Loucy (cell line): ENCODE measurements at regions not wholly inside any gene's neighbourhood (a gene's known extent, or its start where the extent isn't known, plus 50 kb on each side); places are given as distances from the start of the nearest gene placed in this dataset.

Source experiments
- EZH2phosphoT487 ChIP-seq: fragments of 200-600 bp; IDR thresholded peaks from 2 replicates; pipeline ENCODE4 v1.6.1; 2018; ENCODE audit warnings: antibody characterized with exemption, mild to moderate bottlenecking, moderate library complexity, borderline replicate concordance
- TF ChIP-seq, protein P1 (sequence below): fragments of 200-600 bp; sonication (generic); conservative IDR thresholded peaks from 2 replicates; pipeline ENCODE4 v1.5.1; 2014; ENCODE audit warnings: mild to moderate bottlenecking, antibody characterized with exemption, low read length

DNA sequence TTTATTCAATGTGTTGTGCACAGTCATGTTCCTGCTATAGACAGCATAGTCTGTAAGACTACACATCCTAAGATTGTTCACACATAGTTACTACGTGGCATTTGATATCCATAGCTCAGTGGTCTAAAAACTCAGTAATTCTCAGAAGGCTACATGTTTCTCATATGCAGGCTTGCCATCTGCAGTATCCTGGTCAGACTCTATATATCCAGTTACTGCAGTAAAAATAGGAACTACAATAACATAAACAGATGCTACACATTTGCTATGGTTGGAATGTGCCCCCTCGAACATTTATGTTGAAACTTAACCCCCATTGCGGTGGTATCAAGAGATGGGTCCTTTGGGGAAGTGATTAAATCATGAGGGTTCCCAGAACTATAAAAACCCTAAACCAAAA, 1377.8 kb upstream of the LRRTM3 start:
- TF ChIP-seq, protein P1, sequence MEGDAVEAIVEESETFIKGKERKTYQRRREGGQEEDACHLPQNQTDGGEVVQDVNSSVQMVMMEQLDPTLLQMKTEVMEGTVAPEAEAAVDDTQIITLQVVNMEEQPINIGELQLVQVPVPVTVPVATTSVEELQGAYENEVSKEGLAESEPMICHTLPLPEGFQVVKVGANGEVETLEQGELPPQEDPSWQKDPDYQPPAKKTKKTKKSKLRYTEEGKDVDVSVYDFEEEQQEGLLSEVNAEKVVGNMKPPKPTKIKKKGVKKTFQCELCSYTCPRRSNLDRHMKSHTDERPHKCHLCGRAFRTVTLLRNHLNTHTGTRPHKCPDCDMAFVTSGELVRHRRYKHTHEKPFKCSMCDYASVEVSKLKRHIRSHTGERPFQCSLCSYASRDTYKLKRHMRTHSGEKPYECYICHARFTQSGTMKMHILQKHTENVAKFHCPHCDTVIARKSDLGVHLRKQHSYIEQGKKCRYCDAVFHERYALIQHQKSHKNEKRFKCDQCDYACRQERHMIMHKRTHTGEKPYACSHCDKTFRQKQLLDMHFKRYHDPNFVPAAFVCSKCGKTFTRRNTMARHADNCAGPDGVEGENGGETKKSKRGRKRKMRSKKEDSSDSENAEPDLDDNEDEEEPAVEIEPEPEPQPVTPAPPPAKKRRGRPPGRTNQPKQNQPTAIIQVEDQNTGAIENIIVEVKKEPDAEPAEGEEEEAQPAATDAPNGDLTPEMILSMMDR: no peak
- no peak for TF ChIP-seq EZH2phosphoT487
